Mucosa of rectum (tissue), 2 donors: ENCODE measurements at regions not wholly inside any gene's neighbourhood (a gene's known extent, or its start where the extent isn't known, plus 50 kb on each side); places are given as distances from the start of the nearest gene placed in this dataset.

ENCODE experiments used
- H3K27ac ChIP-seq, 2 donors: one replicate each; pipeline ENCODE4 v1.7.0; 2013; ENCODE audit warnings: inconsistent platforms in 2 of 2, low read depth in 2 of 2, low read length in 2 of 2
- H3K27me3 ChIP-seq, 2 donors: one replicate each; pipeline ENCODE4 v1.7.0; 2013; ENCODE audit warnings: low read length in 2 of 2; ENCODE audit not compliant: control insufficient read depth in 2 of 2, insufficient read depth in 2 of 2
- H3K36me3 ChIP-seq, 2 donors: one replicate each; pipeline ENCODE4 v1.7.0; 2013; ENCODE audit warnings: low read length in 2 of 2; ENCODE audit not compliant: control insufficient read depth in 2 of 2, insufficient read depth in 2 of 2
- H3K4me1 ChIP-seq, 2 donors: one replicate each; pipeline ENCODE4 v1.7.0; 2013; ENCODE audit warnings: low read length in 2 of 2, mild to moderate bottlenecking in 1 of 2; ENCODE audit not compliant: control insufficient read depth in 2 of 2, insufficient read depth in 2 of 2
- H3K4me3 ChIP-seq, 2 donors: one replicate each; pipeline ENCODE4 v1.7.0; 2013; ENCODE audit warnings: low read length in 2 of 2
- H3K9ac ChIP-seq, 2 donors: one replicate each; pipeline ENCODE4 v1.7.0; 2013; ENCODE audit warnings: low read length in 2 of 2, low read depth in 1 of 2, mild to moderate bottlenecking in 1 of 2
- H3K9me3 ChIP-seq, 2 donors: one replicate each; pipeline ENCODE4 v1.7.0; 2013; ENCODE audit warnings: low read length in 2 of 2; ENCODE audit not compliant: control insufficient read depth in 2 of 2
- donor health status: healthy.
- donor health status: Normal muscosa, but diverticular disease.

- no peak overlapping the region for H3K27ac ChIP-seq
Measured at GRCh38 chr14:62626416-62626815, 418.8 kb downstream of the KCNH5 start.

GRCh38 chr14:62629176-62629725 lies 416.0 kb downstream of the KCNH5 start:
- Histone ChIP-seq H3K9me3 (no peaks in the 10 kb centered on the region), H3K36me3 (no peaks in the 10 kb centered on the region), H3K27me3 (no peaks in the 10 kb centered on the region), H3K4me1 (no peaks in the 10 kb centered on the region), H3K27ac (no peak overlapping the region), H3K4me3 (no peak overlapping the region), H3K9ac (no peak overlapping the region)

More at GRCh38 chr14:62626416-62626815, 418.8 kb downstream of the KCNH5 start:
- no peaks in the 10 kb centered on the region for H3K9me3 ChIP-seq
- no peaks in the 10 kb centered on the region for H3K36me3 ChIP-seq
- no peak overlapping the region for H3K4me3 ChIP-seq
- no peaks in the 10 kb centered on the region for H3K4me1 ChIP-seq
- H3K27me3 ChIP-seq, result no peaks in the 10 kb centered on the region
- H3K9ac ChIP-seq, result no peak overlapping the region

GRCh38 chr14:62631176-62631575 lies 414.1 kb downstream of the KCNH5 start:
- H3K9ac ChIP-seq, result no peak overlapping the region
- no peak overlapping the region for H3K27ac ChIP-seq
- no peaks in the 10 kb centered on the region for H3K36me3 ChIP-seq
- no peaks in the 10 kb centered on the region for H3K4me1 ChIP-seq
- no peaks in the 10 kb centered on the region for H3K9me3 ChIP-seq
- H3K27me3 ChIP-seq, result no peaks in the 10 kb centered on the region
- no peak overlapping the region for H3K4me3 ChIP-seq

DNA sequence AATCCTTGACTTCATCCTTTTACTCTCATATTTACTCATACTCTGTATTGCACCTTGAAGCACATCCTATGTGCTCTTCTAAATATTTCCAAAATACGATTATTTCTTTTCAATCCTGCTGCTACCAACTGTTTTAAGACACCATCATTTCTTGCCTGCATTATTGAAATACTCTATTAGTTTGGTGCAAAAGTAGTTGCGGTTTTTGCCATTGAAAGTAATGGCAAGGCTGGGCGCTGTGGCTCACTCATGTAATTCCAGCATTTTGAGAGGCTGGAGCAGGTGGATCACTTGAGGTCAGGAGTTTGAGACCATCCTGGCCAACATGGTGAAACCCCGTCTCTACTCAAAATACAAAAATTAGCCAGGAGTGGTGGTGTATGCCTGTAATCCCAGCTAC lies 412.5 kb downstream of the KCNH5 start:
- no peaks in the 10 kb centered on the region for H3K27me3 ChIP-seq
- no peaks in the 10 kb centered on the region for H3K4me1 ChIP-seq
- no peaks in the 10 kb centered on the region for H3K9me3 ChIP-seq
- H3K4me3 ChIP-seq, result no peak overlapping the region
- H3K36me3 ChIP-seq, result no peaks in the 10 kb centered on the region
- H3K9ac ChIP-seq, result no peak overlapping the region
- no peak overlapping the region for H3K27ac ChIP-seq

DNA sequence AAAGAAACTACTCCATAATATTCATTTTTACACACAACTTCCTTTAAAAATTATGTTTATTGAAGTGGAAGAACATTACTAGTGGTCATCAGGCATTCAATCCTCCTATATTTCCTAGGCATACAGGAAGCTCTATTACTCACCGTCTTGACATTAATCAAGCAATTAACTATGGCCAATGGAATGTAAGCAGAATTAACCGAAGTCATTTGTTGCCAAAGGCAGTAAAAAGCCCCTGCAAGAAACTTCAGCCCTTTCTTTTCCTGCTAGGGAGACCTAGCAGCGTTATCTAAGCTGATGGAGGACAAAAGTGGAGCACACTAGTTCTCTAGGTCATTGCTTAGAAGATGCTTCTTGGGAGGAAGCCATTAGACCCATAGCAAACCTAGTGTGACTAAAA lies 399.6 kb downstream of the KCNH5 start:
- H3K36me3 ChIP-seq, result no peaks in the 10 kb centered on the region
- H3K27ac ChIP-seq, result no peak overlapping the region
- no peak overlapping the region for H3K4me3 ChIP-seq
- no peaks in the 10 kb centered on the region for H3K4me1 ChIP-seq
- no peaks in the 10 kb centered on the region for H3K9me3 ChIP-seq
- H3K27me3 ChIP-seq, result no peaks in the 10 kb centered on the region
- H3K9ac ChIP-seq, result no peak overlapping the region
